Ishikawa (cell line): ENCODE measurements at regions not wholly inside any gene's neighbourhood (a gene's known extent, or its start where the extent isn't known, plus 50 kb on each side); places are given as distances from the start of the nearest gene placed in this dataset.

Source experiments
- CEBPB ChIP-seq: IDR thresholded peaks from 2 replicates; pipeline ENCODE4 v1.6.1; 2012
- CREB1 ChIP-seq: IDR thresholded peaks from 2 replicates; pipeline ENCODE4 v1.6.1; 2012; ENCODE audit warnings: low read depth
- EGR1 ChIP-seq: IDR thresholded peaks from 2 replicates; pipeline ENCODE4 v1.6.1; 2012
- EP300 ChIP-seq: IDR thresholded peaks from 2 replicates; pipeline ENCODE4 v1.6.1; 2012; ENCODE audit warnings: borderline replicate concordance
- FOXM1 ChIP-seq: IDR thresholded peaks from 2 replicates; pipeline ENCODE4 v1.6.1; 2012; ENCODE audit warnings: low read depth, borderline replicate concordance
- MAX ChIP-seq: IDR thresholded peaks from 2 replicates; pipeline ENCODE4 v1.6.1; 2012
- RAD21 ChIP-seq: IDR thresholded peaks from 2 replicates; pipeline ENCODE4 v1.6.1; 2012; ENCODE audit warnings: low read depth
- TAF1 ChIP-seq: IDR thresholded peaks from 2 replicates; pipeline ENCODE4 v1.6.1; 2012; ENCODE audit warnings: low read depth, mild to moderate bottlenecking
- TCF12 ChIP-seq: IDR thresholded peaks from 2 replicates; pipeline ENCODE4 v1.6.1; 2012; ENCODE audit warnings: low read depth
- TEAD4 ChIP-seq: IDR thresholded peaks from 2 replicates; pipeline ENCODE4 v1.6.1; 2012
- YY1 ChIP-seq: IDR thresholded peaks from 2 replicates; pipeline ENCODE4 v1.6.1; 2012; ENCODE audit warnings: low read depth
- ZBTB7A ChIP-seq: IDR thresholded peaks from 2 replicates; pipeline ENCODE4 v1.6.1; 2012; ENCODE audit warnings: low read depth
- TF ChIP-seq, protein P1 (sequence below): IDR thresholded peaks from 2 replicates; pipeline ENCODE4 v1.6.1; 2012; ENCODE audit warnings: low read depth, mild to moderate bottlenecking
- TF ChIP-seq, protein P2 (sequence below): IDR thresholded peaks from 2 replicates; pipeline ENCODE4 v1.6.1; 2012

DNA sequence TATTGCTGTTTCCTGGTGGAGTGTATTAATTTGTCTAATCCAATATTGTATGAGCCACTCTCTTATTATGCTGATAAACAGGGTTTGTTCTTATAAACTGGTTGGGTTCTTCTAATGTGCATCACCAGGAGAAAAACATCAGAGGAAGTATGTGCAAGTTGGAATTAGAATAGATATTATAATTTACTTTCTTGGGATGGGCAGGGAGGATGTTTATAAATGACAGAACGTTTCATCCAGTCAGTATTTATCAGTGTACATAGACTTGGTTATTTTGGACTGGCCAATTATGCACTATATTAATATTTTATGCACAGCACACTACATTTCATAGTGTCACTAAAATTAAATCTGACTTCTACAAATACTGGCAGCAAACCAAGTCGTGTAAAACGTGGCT lies 495.8 kb downstream of the PSAT1 start:
- TF ChIP-seq MAX (no peak), TCF12 (no peak), EP300 (no peak), CEBPB (no peak), ZBTB7A (no peak), CREB1 (no peak), RAD21 (no peak), YY1 (no peak), TEAD4 (no peak), TAF1 (no peak), EGR1 (no peak), FOXM1 (no peak)
- TF ChIP-seq, protein P1, sequence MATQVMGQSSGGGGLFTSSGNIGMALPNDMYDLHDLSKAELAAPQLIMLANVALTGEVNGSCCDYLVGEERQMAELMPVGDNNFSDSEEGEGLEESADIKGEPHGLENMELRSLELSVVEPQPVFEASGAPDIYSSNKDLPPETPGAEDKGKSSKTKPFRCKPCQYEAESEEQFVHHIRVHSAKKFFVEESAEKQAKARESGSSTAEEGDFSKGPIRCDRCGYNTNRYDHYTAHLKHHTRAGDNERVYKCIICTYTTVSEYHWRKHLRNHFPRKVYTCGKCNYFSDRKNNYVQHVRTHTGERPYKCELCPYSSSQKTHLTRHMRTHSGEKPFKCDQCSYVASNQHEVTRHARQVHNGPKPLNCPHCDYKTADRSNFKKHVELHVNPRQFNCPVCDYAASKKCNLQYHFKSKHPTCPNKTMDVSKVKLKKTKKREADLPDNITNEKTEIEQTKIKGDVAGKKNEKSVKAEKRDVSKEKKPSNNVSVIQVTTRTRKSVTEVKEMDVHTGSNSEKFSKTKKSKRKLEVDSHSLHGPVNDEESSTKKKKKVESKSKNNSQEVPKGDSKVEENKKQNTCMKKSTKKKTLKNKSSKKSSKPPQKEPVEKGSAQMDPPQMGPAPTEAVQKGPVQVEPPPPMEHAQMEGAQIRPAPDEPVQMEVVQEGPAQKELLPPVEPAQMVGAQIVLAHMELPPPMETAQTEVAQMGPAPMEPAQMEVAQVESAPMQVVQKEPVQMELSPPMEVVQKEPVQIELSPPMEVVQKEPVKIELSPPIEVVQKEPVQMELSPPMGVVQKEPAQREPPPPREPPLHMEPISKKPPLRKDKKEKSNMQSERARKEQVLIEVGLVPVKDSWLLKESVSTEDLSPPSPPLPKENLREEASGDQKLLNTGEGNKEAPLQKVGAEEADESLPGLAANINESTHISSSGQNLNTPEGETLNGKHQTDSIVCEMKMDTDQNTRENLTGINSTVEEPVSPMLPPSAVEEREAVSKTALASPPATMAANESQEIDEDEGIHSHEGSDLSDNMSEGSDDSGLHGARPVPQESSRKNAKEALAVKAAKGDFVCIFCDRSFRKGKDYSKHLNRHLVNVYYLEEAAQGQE = no peak
- TF ChIP-seq, protein P2, sequence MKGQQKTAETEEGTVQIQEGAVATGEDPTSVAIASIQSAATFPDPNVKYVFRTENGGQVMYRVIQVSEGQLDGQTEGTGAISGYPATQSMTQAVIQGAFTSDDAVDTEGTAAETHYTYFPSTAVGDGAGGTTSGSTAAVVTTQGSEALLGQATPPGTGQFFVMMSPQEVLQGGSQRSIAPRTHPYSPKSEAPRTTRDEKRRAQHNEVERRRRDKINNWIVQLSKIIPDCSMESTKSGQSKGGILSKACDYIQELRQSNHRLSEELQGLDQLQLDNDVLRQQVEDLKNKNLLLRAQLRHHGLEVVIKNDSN = no peak
